Ectodermal cell (in vitro differentiated cells): ENCODE measurements at regions not wholly inside any gene's neighbourhood (a gene's known extent, or its start where the extent isn't known, plus 50 kb on each side); places are given as distances from the start of the nearest gene placed in this dataset.

ENCODE experiments used
- H3K27ac ChIP-seq: 2 replicates; pipeline ENCODE4 v1.7.0; 2013; ENCODE audit warnings: mild to moderate bottlenecking, low read depth, low read length; ENCODE audit not compliant: insufficient read depth, poor library complexity, severe bottlenecking
- H3K27me3 ChIP-seq: 2 replicates; pipeline ENCODE4 v1.7.0; 2013; ENCODE audit warnings: mild to moderate bottlenecking, low read length; ENCODE audit not compliant: insufficient read depth, control insufficient read depth, poor library complexity, severe bottlenecking
- H3K36me3 ChIP-seq: one replicate; pipeline ENCODE4 v1.7.0; 2013; ENCODE audit warnings: low read length; ENCODE audit not compliant: control insufficient read depth, insufficient read depth
- H3K4me1 ChIP-seq: one replicate; pipeline ENCODE4 v1.7.0; 2013; ENCODE audit warnings: low read length; ENCODE audit not compliant: control insufficient read depth, insufficient read depth
- H3K4me3 ChIP-seq: 2 replicates; pipeline ENCODE4 v1.7.0; 2013; ENCODE audit warnings: low read depth, low read length, control low read depth; ENCODE audit not compliant: insufficient read depth
- H3K9me3 ChIP-seq: 2 replicates; pipeline ENCODE4 v1.7.0; 2013; ENCODE audit warnings: mild to moderate bottlenecking, low read length, moderate library complexity; ENCODE audit not compliant: control insufficient read depth
- WGBS, 2 experiments: methylation state at CpG; one replicate each; pipeline ENCODE4 v1.1.7; 2013; ENCODE audit warnings: missing lambda C conversion rate in 2 of 2; 5-methylcytosine and 5-hydroxymethylcytosine counted together

DNA sequence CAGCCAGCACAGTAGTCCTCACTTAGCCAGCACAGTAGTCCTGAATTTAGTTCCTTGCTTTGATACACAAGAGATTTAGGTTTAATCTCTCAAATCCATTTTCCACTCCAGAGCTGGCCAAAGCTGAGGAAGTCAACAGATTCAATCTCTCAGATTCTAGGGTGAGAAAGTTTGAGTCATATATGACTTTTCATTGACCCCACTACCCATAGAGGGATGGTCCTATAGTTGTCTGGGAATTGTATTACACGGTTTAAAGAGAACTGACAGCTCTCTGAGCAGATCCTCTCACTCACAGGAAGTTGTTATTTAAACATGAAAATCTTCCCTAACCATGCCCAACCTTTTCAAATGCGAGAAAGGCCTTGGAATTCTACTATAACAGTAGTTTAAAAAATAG is 641.8 kb upstream of the SEMA3D start:
- Histone ChIP-seq H3K36me3 (no peaks in the 10 kb centered on the region), H3K9me3 (no peaks in the 10 kb centered on the region), H3K4me1 (no peaks in the 10 kb centered on the region), H3K27ac (no peak overlapping the region), H3K4me3 (no peak overlapping the region), H3K27me3 (no peaks in the 10 kb centered on the region)
- WGBS, 2 experiments, result 77 to 82% methylated on average over 1 to 2 of the region's 2 CpGs

GRCh38 chr7:85823396-85824080 is 636.7 kb upstream of the SEMA3D start:
- 93 to 96% methylated on average over 7 to 8 of the region's 8 CpGs for WGBS, 2 experiments
- Histone ChIP-seq H3K27me3 (no peaks in the 10 kb centered on the region), H3K9me3 (no peaks in the 10 kb centered on the region), H3K4me1 (no peaks in the 10 kb centered on the region), H3K4me3 (no peak overlapping the region), H3K27ac (no peak overlapping the region), H3K36me3 (no peaks in the 10 kb centered on the region)

DNA sequence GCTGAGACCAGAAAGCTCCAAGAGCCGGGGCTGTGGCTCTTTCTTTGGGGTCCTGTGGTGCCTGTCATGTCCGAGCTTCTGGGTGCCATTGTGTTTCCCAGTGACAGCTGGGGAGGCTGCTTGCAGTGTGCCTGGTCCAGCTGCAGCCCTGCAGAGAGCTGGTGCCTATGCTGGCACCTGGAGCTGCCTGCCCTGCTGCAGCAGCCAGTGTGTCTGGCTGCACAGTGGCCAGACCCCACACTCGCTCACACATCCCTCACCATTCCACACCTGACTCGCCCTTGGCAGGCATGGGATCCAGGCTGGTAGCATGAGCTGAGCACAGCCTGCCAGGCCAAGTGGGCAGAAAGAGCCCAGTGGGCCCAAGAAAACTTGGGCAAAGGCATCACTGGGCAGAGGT is 635.1 kb upstream of the SEMA3D start:
- WGBS, 2 experiments, result 88 to 90% methylated on average over 4 of the region's 4 CpGs
- H3K4me3 ChIP-seq, result no peak overlapping the region
- H3K36me3 ChIP-seq, result no peaks in the 10 kb centered on the region
- no peaks in the 10 kb centered on the region for H3K27me3 ChIP-seq
- no peaks in the 10 kb centered on the region for H3K4me1 ChIP-seq
- H3K27ac ChIP-seq, result no peak overlapping the region
- H3K9me3 ChIP-seq, result no peaks in the 10 kb centered on the region

GRCh38 chr7:85820702-85821443 is 634.0 kb upstream of the SEMA3D start:
- Histone ChIP-seq H3K27ac (no peak overlapping the region), H3K4me3 (no peak overlapping the region), H3K9me3 (no peaks in the 10 kb centered on the region), H3K27me3 (no peaks in the 10 kb centered on the region), H3K4me1 (no peaks in the 10 kb centered on the region), H3K36me3 (no peaks in the 10 kb centered on the region)
- WGBS, 2 experiments, result 95 to 96% methylated on average over 5 of the region's 5 CpGs

DNA sequence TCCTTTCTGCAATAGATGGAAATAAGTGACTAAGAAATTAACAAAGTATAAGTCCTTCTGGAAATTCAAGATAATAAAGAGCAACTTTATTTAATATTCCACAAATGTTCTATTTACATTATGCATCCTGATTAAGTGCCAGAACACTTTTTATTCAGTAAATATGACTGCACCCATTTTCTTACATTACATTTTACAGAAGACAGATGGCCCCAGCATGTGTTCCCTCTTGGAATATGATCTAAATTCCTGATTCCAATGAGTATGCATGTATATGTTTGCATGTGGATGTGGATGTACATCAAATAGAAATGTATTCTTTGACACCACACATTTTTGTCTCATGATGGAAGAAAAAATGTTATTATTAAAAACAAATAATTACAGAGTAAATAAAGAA is 628.7 kb upstream of the SEMA3D start:
- Histone ChIP-seq H3K27ac (no peak overlapping the region), H3K4me3 (no peak overlapping the region), H3K4me1 (no peaks in the 10 kb centered on the region), H3K36me3 (no peaks in the 10 kb centered on the region), H3K9me3 (no peaks in the 10 kb centered on the region), H3K27me3 (no peaks in the 10 kb centered on the region)

DNA sequence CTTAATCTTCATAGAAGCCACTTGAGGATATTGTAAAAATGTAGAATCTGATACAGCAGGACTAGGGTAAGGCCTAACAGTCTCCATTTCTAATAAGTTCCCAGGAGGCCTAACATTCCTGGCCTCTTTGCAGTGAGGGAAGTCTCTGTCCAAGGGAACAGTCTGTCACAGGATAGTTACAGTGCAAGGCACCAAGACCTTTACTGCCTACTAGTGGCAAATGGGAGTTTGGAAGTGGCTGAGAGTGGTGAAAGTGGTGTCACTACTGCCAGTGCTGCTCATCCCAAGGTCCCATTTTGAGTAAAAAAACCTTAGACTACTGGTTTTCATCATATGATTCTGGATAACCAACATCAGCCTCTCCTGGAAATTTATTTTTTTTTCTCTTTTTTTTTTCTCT is 619.5 kb upstream of the SEMA3D start:
- Histone ChIP-seq H3K27me3 (no peaks in the 10 kb centered on the region), H3K36me3 (no peaks in the 10 kb centered on the region), H3K9me3 (no peaks in the 10 kb centered on the region), H3K4me3 (no peak overlapping the region), H3K4me1 (no peaks in the 10 kb centered on the region), H3K27ac (no peak overlapping the region)

- Histone ChIP-seq H3K36me3 (no peaks in the 10 kb centered on the region), H3K27ac (no peak overlapping the region), H3K4me3 (no peak overlapping the region)
These were observed 618.8 kb upstream of the SEMA3D start for GRCh38 chr7:85805656-85806055.

GRCh38 chr7:85805249-85805648 is 618.4 kb upstream of the SEMA3D start:
- Histone ChIP-seq H3K4me1 (no peaks in the 10 kb centered on the region), H3K9me3 (no peaks in the 10 kb centered on the region), H3K4me3 (no peak overlapping the region), H3K27me3 (no peaks in the 10 kb centered on the region), H3K27ac (no peak overlapping the region), H3K36me3 (no peaks in the 10 kb centered on the region)
- WGBS, 2 experiments, result 97 to 100% methylated on average over 3 of the region's 3 CpGs

More at GRCh38 chr7:85805656-85806055, 618.8 kb upstream of the SEMA3D start:
- no peaks in the 10 kb centered on the region for H3K9me3 ChIP-seq
- H3K27me3 ChIP-seq, result no peaks in the 10 kb centered on the region
- no peaks in the 10 kb centered on the region for H3K4me1 ChIP-seq

DNA sequence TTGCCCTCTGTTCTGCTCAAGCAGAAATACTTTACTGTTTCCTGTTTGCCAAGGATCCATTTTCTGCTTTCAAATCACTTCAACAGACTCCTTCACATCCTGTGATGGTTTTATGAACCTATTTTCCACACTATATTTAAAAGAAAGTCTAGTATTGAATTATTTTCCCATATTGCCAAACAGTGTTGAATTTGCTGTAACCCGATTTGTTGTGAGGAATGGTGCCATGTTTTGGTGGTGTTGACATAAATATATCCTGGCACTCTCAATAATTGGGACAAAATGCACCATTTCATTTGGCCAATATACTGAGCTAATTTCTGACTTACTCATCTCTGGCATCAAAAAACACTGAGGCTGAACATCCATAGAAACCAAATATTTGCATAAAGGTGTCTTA is 615.4 kb upstream of the SEMA3D start:
- Histone ChIP-seq H3K9me3 (no peaks in the 10 kb centered on the region), H3K27me3 (no peaks in the 10 kb centered on the region), H3K27ac (no peak overlapping the region), H3K4me1 (no peaks in the 10 kb centered on the region), H3K4me3 (no peak overlapping the region), H3K36me3 (no peaks in the 10 kb centered on the region)
- WGBS, 2 experiments, result 100% methylated on average over 1 of the region's 1 CpG; no CpG with 5 or more reads in 1 of the 2 experiments

DNA sequence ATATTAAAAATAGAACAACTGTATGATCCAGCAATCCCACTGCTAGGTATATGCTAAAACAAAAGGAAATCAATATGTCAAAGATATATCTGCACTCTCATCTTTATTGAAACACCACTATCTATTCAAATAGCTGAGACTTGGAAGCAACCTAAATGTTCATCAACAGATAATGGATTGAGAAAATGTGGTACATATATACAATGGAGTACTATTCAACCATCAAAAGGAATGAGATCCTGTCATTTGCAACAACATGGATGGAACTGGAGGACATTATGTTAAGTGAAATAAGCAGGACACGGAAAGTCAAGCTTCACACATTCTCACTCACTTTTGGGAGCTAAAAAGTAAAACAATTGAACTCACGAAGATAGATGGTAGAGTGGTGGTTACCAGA is 610.1 kb upstream of the SEMA3D start:
- Histone ChIP-seq H3K9me3 (no peaks in the 10 kb centered on the region), H3K27ac (no peak overlapping the region), H3K27me3 (no peaks in the 10 kb centered on the region), H3K36me3 (no peaks in the 10 kb centered on the region), H3K4me3 (no peak overlapping the region), H3K4me1 (no peaks in the 10 kb centered on the region)
- 94 to 100% methylated on average over 2 of the region's 2 CpGs for WGBS, 2 experiments
